ENCODE measurements at regions not wholly inside any gene's neighbourhood (a gene's known extent, or its start where the extent isn't known, plus 50 kb on each side); places are given as distances from the start of the nearest gene placed in this dataset.

- no peak for TF ChIP-seq CTCF (IDR thresholded peaks at IDR 0.05)
- TF ChIP-seq POLR2AphosphoS5 (IDR thresholded peaks at IDR 0.05): peak; percentile 78 to 96 (median 91)
- no peak for TF ChIP-seq POLR2A (IDR thresholded peaks at IDR 0.05)
Measured at GRCh38 chr1:234978397-234979295, 150.0 kb downstream of the TOMM20 start.
